CD14-positive monocyte (primary cell): ENCODE measurements at regions not wholly inside any gene's neighbourhood (a gene's known extent, or its start where the extent isn't known, plus 50 kb on each side); places are given as distances from the start of the nearest gene placed in this dataset.

Source experiments
- DNase-seq, 3 donors: peaks; one replicate each; pipeline ENCODE4 v3.0.0-alpha.2; 2011 to 2022
- H2AFZ ChIP-seq: 2 replicates; pipeline ENCODE4 v1.6.0; 2012; ENCODE audit warnings: mild to moderate bottlenecking, low read depth, low read length, inconsistent platforms; ENCODE audit not compliant: insufficient read depth, poor library complexity, severe bottlenecking
- H3K27ac ChIP-seq, 2 donors: 1 replicate in 1 of 2; 2 replicates in 1 of 2; pipeline ENCODE4 v1.5.1; 2012 to 2013; ENCODE audit warnings: low read length in 2 of 2, control low read depth in 1 of 2, inconsistent platforms in 1 of 2, low read depth in 1 of 2, mild to moderate bottlenecking in 1 of 2
- H3K27me3 ChIP-seq, 2 donors: one replicate each; pipeline versions ENCODE4 v1.6.0 to v1.6.1; 2011 to 2013; ENCODE audit warnings: low read length in 2 of 2; ENCODE audit not compliant: control insufficient read depth in 2 of 2, insufficient read depth in 2 of 2
- H3K36me3 ChIP-seq, 2 donors: replicated peaks in 1 of 2; 1 replicate in 1 of 2; 2 replicates in 1 of 2; pipeline versions ENCODE4 v1.5.1 to v1.6.1; 2012 to 2013; ENCODE audit warnings: low read length in 2 of 2, control low read depth in 1 of 2, inconsistent platforms in 1 of 2, mild to moderate bottlenecking in 1 of 2; ENCODE audit not compliant: insufficient read depth in 2 of 2, control insufficient read depth in 1 of 2
- H3K4me1 ChIP-seq, 2 donors: 1 replicate in 1 of 2; 2 replicates in 1 of 2; pipeline versions ENCODE4 v1.5.1 to v1.6.1; 2012 to 2013; ENCODE audit warnings: low read length in 2 of 2, control low read depth in 1 of 2, inconsistent platforms in 1 of 2, mild to moderate bottlenecking in 1 of 2, moderate library complexity in 1 of 2; ENCODE audit not compliant: insufficient read depth in 2 of 2, control insufficient read depth in 1 of 2
- H3K4me2 ChIP-seq: replicated peaks from 2 replicates; pipeline ENCODE3; 2012; ENCODE audit warnings: low read length, moderate library complexity, mild to moderate bottlenecking; ENCODE audit not compliant: poor library complexity, severe bottlenecking; ENCODE audit errors: extremely low read depth
- H3K4me3 ChIP-seq, 3 experiments: fragments of 200-600 bp in 1 of 3; sonication (generic) in 1 of 3; replicated peaks in 1 of 3; 1 replicate in 2 of 3; 2 replicates in 1 of 3; pipeline ENCODE4 v1.5.1; 2011 to 2013; ENCODE audit warnings: low read length in 3 of 3, mild to moderate bottlenecking in 3 of 3, control low read depth in 2 of 3, low read depth in 2 of 3, inconsistent platforms in 1 of 3, moderate library complexity in 1 of 3
- H3K79me2 ChIP-seq: 2 replicates; pipeline ENCODE4 v1.6.0; 2012; ENCODE audit warnings: mild to moderate bottlenecking, control low read depth, inconsistent platforms, low read length, moderate library complexity; ENCODE audit not compliant: insufficient read depth
- H3K9ac ChIP-seq: 2 replicates; pipeline ENCODE4 v1.6.0; 2017; ENCODE audit warnings: low read length, mild to moderate bottlenecking; ENCODE audit not compliant: insufficient read depth, poor library complexity, severe bottlenecking
- H3K9me3 ChIP-seq, 2 donors: replicated peaks in 1 of 2; 1 replicate in 1 of 2; 2 replicates in 1 of 2; pipeline versions ENCODE4 v1.5.1 to v1.6.1; 2012 to 2013; ENCODE audit warnings: low read length in 2 of 2, control low read depth in 1 of 2; ENCODE audit not compliant: control insufficient read depth in 1 of 2, insufficient read depth in 1 of 2
- H4K20me1 ChIP-seq: 2 replicates; pipeline ENCODE4 v1.6.0; 2012; ENCODE audit warnings: mild to moderate bottlenecking, low read length, control low read depth, moderate library complexity; ENCODE audit not compliant: insufficient read depth
- H3K27ac Mint-ChIP-seq, 7 donors: one replicate each; pipeline ENCODE4 v1.8.0; 2020; ENCODE audit warnings: mild to moderate bottlenecking in 7 of 7, mixed read lengths in 7 of 7, moderate library complexity in 6 of 7, inconsistent platforms in 2 of 7
- H3K27me3 Mint-ChIP-seq, 3 donors: one replicate each; pipeline ENCODE4 v1.8.0; 2021 to 2022; ENCODE audit warnings: low read depth in 3 of 3, mild to moderate bottlenecking in 3 of 3, mixed read lengths in 3 of 3, moderate library complexity in 3 of 3, inconsistent platforms in 1 of 3
- H3K36me3 Mint-ChIP-seq, 2 donors: one replicate each; pipeline ENCODE4 v1.8.0; 2020; ENCODE audit warnings: mixed read lengths in 2 of 2, inconsistent platforms in 1 of 2, mild to moderate bottlenecking in 1 of 2
- H3K4me1 Mint-ChIP-seq: one replicate; pipeline ENCODE4 v1.8.0; 2020; ENCODE audit warnings: mild to moderate bottlenecking, mixed read lengths
- H3K4me3 Mint-ChIP-seq, 2 donors: one replicate each; pipeline ENCODE4 v1.8.0; 2020; ENCODE audit warnings: mild to moderate bottlenecking in 2 of 2, mixed read lengths in 2 of 2, moderate library complexity in 1 of 2
- H3K9me3 Mint-ChIP-seq, 7 donors: one replicate each; pipeline ENCODE4 v1.8.0; 2020 to 2022; ENCODE audit warnings: mixed read lengths in 7 of 7, mild to moderate bottlenecking in 6 of 7, moderate library complexity in 6 of 7, inconsistent platforms in 2 of 7
- WGBS: methylation state at CpG from one replicate; pipeline ENCODE4 v1.1.5; 2013; ENCODE audit warnings: missing lambda C conversion rate; ENCODE audit not compliant: insufficient coverage; 5-methylcytosine and 5-hydroxymethylcytosine counted together
- intact Hi-C, 2 donors: fragments of 100-400 bp; cut with micrococcal nuclease; formaldehyde crosslinking; loops; one replicate each; pipeline versions ENCODE4 v1.15.0 to v1.15.1; 2023
- TF ChIP-seq, protein P1 (sequence below): fragments of 200-600 bp; IDR thresholded peaks from one replicate; pipeline ENCODE4 v1.8.0; 2022; ENCODE audit warnings: antibody characterized with exemption, mild to moderate bottlenecking

DNA sequence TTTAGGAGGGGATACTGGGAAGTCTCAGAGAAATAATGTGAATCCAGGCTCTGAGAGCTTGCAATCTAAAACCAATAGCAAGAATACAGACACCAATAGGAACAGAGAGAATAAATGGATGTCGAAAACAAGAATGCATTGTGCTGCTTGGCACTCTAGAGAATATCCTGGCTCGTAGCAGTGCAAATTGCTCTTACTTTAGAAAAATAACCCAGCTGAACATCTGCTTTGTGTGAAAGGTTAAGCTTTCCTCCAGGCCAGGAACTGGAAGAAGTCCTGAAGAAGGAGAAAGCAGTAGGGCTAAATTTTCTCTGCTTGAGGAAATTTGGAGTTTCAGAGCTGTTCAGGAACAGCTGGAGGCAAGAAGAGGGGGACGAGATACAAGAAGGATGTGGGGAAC lies 382.3 kb downstream of the HHIPL2 start:
- Histone ChIP-seq H2AFZ (no peak overlapping the region), H3K36me3 (no peaks in the 10 kb centered on the region), H4K20me1 (no peaks in the 10 kb centered on the region), H3K4me1 (no peaks in the 10 kb centered on the region), H3K4me2 (no peak overlapping the region), H3K79me2 (no peaks in the 10 kb centered on the region), H3K9me3 (peaks cover 0 to 4% of the 10 kb centered on the region in 2 donors), H3K9ac (no peak overlapping the region), H3K27ac (no peak overlapping the region), H3K4me3 (no peak overlapping the region), H3K27me3 (no peaks in the 10 kb centered on the region)
- H3K4me1 Mint-ChIP-seq: no peaks in the 10 kb centered on the region
- peaks cover 0 to 1% (median 0%) of the 10 kb centered on the region in 7 donors for H3K9me3 Mint-ChIP-seq
- H3K36me3 Mint-ChIP-seq: no peaks in the 10 kb centered on the region
- no peak for DNase-seq
- peaks cover 0 to 2% (median 2%) of the 10 kb centered on the region in 3 donors for H3K27me3 Mint-ChIP-seq
- H3K4me3 Mint-ChIP-seq: no peak overlapping the region
- 82% methylated on average over 1 of the region's 3 CpGs for WGBS
- intact Hi-C loops: no loop called here
- TF ChIP-seq, protein P1, sequence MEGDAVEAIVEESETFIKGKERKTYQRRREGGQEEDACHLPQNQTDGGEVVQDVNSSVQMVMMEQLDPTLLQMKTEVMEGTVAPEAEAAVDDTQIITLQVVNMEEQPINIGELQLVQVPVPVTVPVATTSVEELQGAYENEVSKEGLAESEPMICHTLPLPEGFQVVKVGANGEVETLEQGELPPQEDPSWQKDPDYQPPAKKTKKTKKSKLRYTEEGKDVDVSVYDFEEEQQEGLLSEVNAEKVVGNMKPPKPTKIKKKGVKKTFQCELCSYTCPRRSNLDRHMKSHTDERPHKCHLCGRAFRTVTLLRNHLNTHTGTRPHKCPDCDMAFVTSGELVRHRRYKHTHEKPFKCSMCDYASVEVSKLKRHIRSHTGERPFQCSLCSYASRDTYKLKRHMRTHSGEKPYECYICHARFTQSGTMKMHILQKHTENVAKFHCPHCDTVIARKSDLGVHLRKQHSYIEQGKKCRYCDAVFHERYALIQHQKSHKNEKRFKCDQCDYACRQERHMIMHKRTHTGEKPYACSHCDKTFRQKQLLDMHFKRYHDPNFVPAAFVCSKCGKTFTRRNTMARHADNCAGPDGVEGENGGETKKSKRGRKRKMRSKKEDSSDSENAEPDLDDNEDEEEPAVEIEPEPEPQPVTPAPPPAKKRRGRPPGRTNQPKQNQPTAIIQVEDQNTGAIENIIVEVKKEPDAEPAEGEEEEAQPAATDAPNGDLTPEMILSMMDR: no peak
- no peak overlapping the region for H3K27ac Mint-ChIP-seq

GRCh38 chr1:222163895-222164294 lies 384.0 kb downstream of the HHIPL2 start:
- no peaks in the 10 kb centered on the region for H3K36me3 ChIP-seq
- H3K9ac ChIP-seq: no peak overlapping the region
- Mint-ChIP-seq H3K27ac (no peak overlapping the region), H3K4me1 (no peaks in the 10 kb centered on the region), H3K9me3 (peaks cover 0 to 6% (median 0%) of the 10 kb centered on the region in 7 donors), H3K36me3 (no peaks in the 10 kb centered on the region), H3K27me3 (no peaks in the 10 kb centered on the region), H3K4me3 (no peak overlapping the region)
- no peak overlapping the region for H3K4me2 ChIP-seq
- intact Hi-C loops: no loop called here
- H3K4me1 ChIP-seq: no peaks in the 10 kb centered on the region
- no peak overlapping the region for H2AFZ ChIP-seq
- H3K79me2 ChIP-seq: no peaks in the 10 kb centered on the region
- WGBS: 86% methylated on average over 2 of the region's 2 CpGs
- H3K27ac ChIP-seq: no peak overlapping the region
- H3K9me3 ChIP-seq: peaks cover 0 to 1% of the 10 kb centered on the region in 2 donors
- DNase-seq: no peak
- TF ChIP-seq, protein P1: no peak
- no peaks in the 10 kb centered on the region for H4K20me1 ChIP-seq
- H3K27me3 ChIP-seq: no peaks in the 10 kb centered on the region
- no peak overlapping the region for H3K4me3 ChIP-seq
